ENCODE measurements at regions not wholly inside any gene's neighbourhood (a gene's known extent, or its start where the extent isn't known, plus 50 kb on each side); places are given as distances from the start of the nearest gene placed in this dataset.

- no peak overlapping the region for H3K27ac ChIP-seq (ENCODE audit: control insufficient read depth, insufficient read depth)
- H3K9me3 ChIP-seq (replicated peaks; ENCODE audit: control insufficient read depth, insufficient read depth, low read length): no peaks in the 10 kb centered on the region
- H3K36me3 ChIP-seq (ENCODE audit: control insufficient read depth in 2 of 2, insufficient read depth in 2 of 2, low read length in 1 of 2): no peaks in the 10 kb centered on the region
- no peak for ATAC-seq
- ChIA-PET RAD21 (ENCODE audit: unreplicated experiment) (no interaction called here), SMC1A (ENCODE audit: uncharacterized antibody, unreplicated experiment) (no interaction called here), CTCF (interaction anchor here (0.6 kb wide), 1 partner anchor 127 kb away, joined by 3 read pairs; no protein-coding TSS in a partner anchor), POLR2A (no interaction called here)
- H3K9ac ChIP-seq (ENCODE audit: control insufficient read depth, insufficient read depth, low read length): no peak overlapping the region
- no peak overlapping the region for H2AFZ ChIP-seq (ENCODE audit: control insufficient read depth, low read depth, low read length)
- H3K4me2 ChIP-seq (ENCODE audit: control insufficient read depth, insufficient read depth): no peak overlapping the region
- 0% methylated on average over 1 of the region's 1 CpG for WGBS (ENCODE audit: insufficient coverage, insufficient replicate concordance, low lambda C conversion rate, missing lambda C conversion rate)
- no TSS peak for BruUV-seq (replicated peaks)
- H3K4me1 ChIP-seq (ENCODE audit: control insufficient read depth, insufficient read depth, low read length): no peaks in the 10 kb centered on the region
- in situ Hi-C loops (cut with MboI) (no loop called here), intact Hi-C loops (cut with micrococcal nuclease; ENCODE audit: unreplicated experiment) (no loop called here)
- H3K4me3 ChIP-seq: no peak overlapping the region
- FAIRE-seq: no peak
- no peak for TF ChIP-seq NR2C1 (IDR thresholded peaks at IDR 0.05)
- no peaks in the 10 kb centered on the region for H4K20me1 ChIP-seq (ENCODE audit: control insufficient read depth, insufficient read depth)
- no peak for DNase-seq (ENCODE audit: low read depth, low spot score)
- no peaks in the 10 kb centered on the region for H3K27me3 ChIP-seq (replicated peaks in 1 of 2; ENCODE audit: control insufficient read depth in 2 of 2, insufficient read depth in 2 of 2, low read length in 1 of 2)
- H3K79me2 ChIP-seq (ENCODE audit: control insufficient read depth, insufficient read depth, low read length): no peaks in the 10 kb centered on the region
Observed at GRCh38 chr3:34405159-34405558, 606.7 kb downstream of the PDCD6IP start.

- RAD21 ChIA-PET (ENCODE audit: unreplicated experiment): no interaction called here
- BruUV-seq (replicated peaks): no TSS peak
Observed at GRCh38 chr3:34407281-34407680, 608.9 kb downstream of the PDCD6IP start.

More at GRCh38 chr3:34407281-34407680, 608.9 kb downstream of the PDCD6IP start:
- intact Hi-C loops (cut with micrococcal nuclease; ENCODE audit: unreplicated experiment): no loop called here
- H2AFZ ChIP-seq (ENCODE audit: control insufficient read depth, low read depth, low read length): no peak overlapping the region
- ChIA-PET SMC1A (ENCODE audit: uncharacterized antibody, unreplicated experiment) (interaction anchor here (0.6 to 1.8 kb wide), 2 partner anchors 143 to 232 kb away, joined by 4 read pairs; no protein-coding TSS in a partner anchor), POLR2A (no interaction called here), CTCF (no interaction called here)
- FAIRE-seq (no peak), ATAC-seq (no peak), DNase-seq (ENCODE audit: low read depth, low spot score) (no peak)
- no peak overlapping the region for H3K4me3 ChIP-seq
- H4K20me1 ChIP-seq (ENCODE audit: control insufficient read depth, insufficient read depth): no peaks in the 10 kb centered on the region
- no peaks in the 10 kb centered on the region for H3K9me3 ChIP-seq (replicated peaks; ENCODE audit: control insufficient read depth, insufficient read depth, low read length)
- H3K9ac ChIP-seq (ENCODE audit: control insufficient read depth, insufficient read depth, low read length): no peak overlapping the region
- H3K36me3 ChIP-seq (ENCODE audit: control insufficient read depth in 2 of 2, insufficient read depth in 2 of 2, low read length in 1 of 2): no peaks in the 10 kb centered on the region
- in situ Hi-C loops (cut with MboI): no loop called here
- 43% methylated on average over 1 of the region's 1 CpG for WGBS (ENCODE audit: insufficient coverage, insufficient replicate concordance, low lambda C conversion rate, missing lambda C conversion rate)
- H3K4me2 ChIP-seq (ENCODE audit: control insufficient read depth, insufficient read depth): no peak overlapping the region
- no peaks in the 10 kb centered on the region for H3K79me2 ChIP-seq (ENCODE audit: control insufficient read depth, insufficient read depth, low read length)
- H3K27ac ChIP-seq (ENCODE audit: control insufficient read depth, insufficient read depth): no peak overlapping the region
- no peaks in the 10 kb centered on the region for H3K27me3 ChIP-seq (replicated peaks in 1 of 2; ENCODE audit: control insufficient read depth in 2 of 2, insufficient read depth in 2 of 2, low read length in 1 of 2)
- H3K4me1 ChIP-seq (ENCODE audit: control insufficient read depth, insufficient read depth, low read length): no peaks in the 10 kb centered on the region
- TF ChIP-seq NBN (IDR thresholded peaks at IDR 0.05) (no peak), RCOR1 (conservative IDR thresholded peaks at IDR 0.05; ENCODE audit: low read depth, low read length) (no peak), FOXM1 (IDR thresholded peaks at IDR 0.05; ENCODE audit: low read depth, low read length) (no peak), PKNOX1 (IDR thresholded peaks at IDR 0.05) (no peak), NR2F1 (conservative IDR thresholded peaks at IDR 0.05) (no peak), LARP7 (IDR thresholded peaks at IDR 0.05) (no peak), SKIL (IDR thresholded peaks at IDR 0.05; ENCODE audit: low read depth, poor library complexity, severe bottlenecking) (no peak), NFYB (IDR thresholded peaks at IDR 0.05; ENCODE audit: insufficient read depth, low read depth, low read length) (no peak), CREM (IDR thresholded peaks at IDR 0.05; ENCODE audit: low read depth) (no peak), SUZ12 (IDR thresholded peaks at IDR 0.05; ENCODE audit: unreplicated experiment) (no peak), RELB (IDR thresholded peaks at IDR 0.05; ENCODE audit: low read depth) (no peak), NR2C2 (IDR thresholded peaks at IDR 0.05; ENCODE audit: borderline replicate concordance, control insufficient read depth, insufficient read length, low read depth) (no peak), NFXL1 (IDR thresholded peaks at IDR 0.05; ENCODE audit: borderline replicate concordance) (no peak)
